Gastrocnemius medialis (tissue), 4 donors: ENCODE measurements at regions not wholly inside any gene's neighbourhood (a gene's known extent, or its start where the extent isn't known, plus 50 kb on each side); places are given as distances from the start of the nearest gene placed in this dataset.

Experiments used
- POLR2A ChIP-seq, 2 donors: fragments of 450-650 bp; IDR thresholded peaks; one replicate each; pipeline ENCODE4 v1.6.1; 2017; ENCODE audit warnings: antibody characterized with exemption in 2 of 2, mild to moderate bottlenecking in 2 of 2, moderate library complexity in 2 of 2
- TF ChIP-seq, protein P1 (sequence below), 5 experiments: fragments of 450-650 bp in 3 of 5; fragments of 200-600 bp in 2 of 5; sonication (generic) in 2 of 5; IDR thresholded peaks in 4 of 5; conservative IDR thresholded peaks in 1 of 5; 1 replicate in 4 of 5; 2 replicates in 1 of 5; pipeline ENCODE4 v1.5.1; 2016 to 2019; ENCODE audit warnings: antibody characterized with exemption in 5 of 5, mild to moderate bottlenecking in 3 of 5, moderate library complexity in 3 of 5

DNA sequence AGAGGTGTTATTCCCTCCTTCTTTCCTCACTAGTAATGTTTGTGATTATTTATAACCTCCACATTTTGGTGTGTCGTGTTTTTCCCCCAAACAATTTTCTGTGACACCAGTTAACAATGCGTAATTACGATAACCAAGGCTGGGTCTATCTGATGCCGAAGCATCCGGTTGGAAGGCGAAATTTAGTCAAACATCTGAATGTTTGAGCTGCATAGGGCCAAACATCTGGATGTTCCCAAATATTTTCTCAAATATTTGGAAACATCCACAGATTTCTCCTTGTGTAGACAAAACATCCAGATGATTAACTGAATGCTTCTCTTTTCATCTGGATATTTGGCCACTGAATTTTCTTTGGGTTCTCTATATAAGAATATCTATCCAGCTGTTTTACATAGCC is 371.7 kb downstream of the NFIB start:
- TF ChIP-seq, protein P1, sequence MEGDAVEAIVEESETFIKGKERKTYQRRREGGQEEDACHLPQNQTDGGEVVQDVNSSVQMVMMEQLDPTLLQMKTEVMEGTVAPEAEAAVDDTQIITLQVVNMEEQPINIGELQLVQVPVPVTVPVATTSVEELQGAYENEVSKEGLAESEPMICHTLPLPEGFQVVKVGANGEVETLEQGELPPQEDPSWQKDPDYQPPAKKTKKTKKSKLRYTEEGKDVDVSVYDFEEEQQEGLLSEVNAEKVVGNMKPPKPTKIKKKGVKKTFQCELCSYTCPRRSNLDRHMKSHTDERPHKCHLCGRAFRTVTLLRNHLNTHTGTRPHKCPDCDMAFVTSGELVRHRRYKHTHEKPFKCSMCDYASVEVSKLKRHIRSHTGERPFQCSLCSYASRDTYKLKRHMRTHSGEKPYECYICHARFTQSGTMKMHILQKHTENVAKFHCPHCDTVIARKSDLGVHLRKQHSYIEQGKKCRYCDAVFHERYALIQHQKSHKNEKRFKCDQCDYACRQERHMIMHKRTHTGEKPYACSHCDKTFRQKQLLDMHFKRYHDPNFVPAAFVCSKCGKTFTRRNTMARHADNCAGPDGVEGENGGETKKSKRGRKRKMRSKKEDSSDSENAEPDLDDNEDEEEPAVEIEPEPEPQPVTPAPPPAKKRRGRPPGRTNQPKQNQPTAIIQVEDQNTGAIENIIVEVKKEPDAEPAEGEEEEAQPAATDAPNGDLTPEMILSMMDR (IDR thresholded peaks at IDR 0.05 in 4 of 5, conservative IDR thresholded peaks at IDR 0.05 in 1 of 5), result no peak
- TF ChIP-seq POLR2A (IDR thresholded peaks at IDR 0.05), result no peak
